Body of pancreas (tissue), 4 donors: ENCODE measurements at regions not wholly inside any gene's neighbourhood (a gene's known extent, or its start where the extent isn't known, plus 50 kb on each side); places are given as distances from the start of the nearest gene placed in this dataset.

Experiments
- ATAC-seq: fragments of 150-250 bp; one replicate; pipeline ENCODE4 v1.9.1; 2016
- DNase-seq, 4 donors: peaks; one replicate each; pipeline ENCODE4 v3.0.0-alpha.2; 2019
- H3K27ac ChIP-seq, 4 donors: fragments of 200-600 bp; sonication (generic); 1 replicate in 3 of 4; 2 replicates in 1 of 4; pipeline versions ENCODE4 v1.5.1 to v1.6.1; 2016 to 2019; ENCODE audit warnings: mild to moderate bottlenecking in 1 of 4, mixed read lengths in 1 of 4, moderate library complexity in 1 of 4
- H3K27me3 ChIP-seq, 2 donors: fragments of 200-600 bp; sonication (generic); one replicate each; pipeline ENCODE4 v1.6.0; 2016; ENCODE audit warnings: mild to moderate bottlenecking in 1 of 2
- H3K36me3 ChIP-seq, 2 donors: fragments of 200-600 bp; sonication (generic); replicated peaks in 1 of 2; 2 replicates each; pipeline ENCODE4 v1.5.1; 2016; ENCODE audit warnings: low read depth in 2 of 2; ENCODE audit not compliant: insufficient read depth in 1 of 2
- H3K4me1 ChIP-seq: fragments of 200-600 bp; sonication (generic); one replicate; pipeline ENCODE4 v1.6.0; 2016
- H3K4me3 ChIP-seq, 2 donors: fragments of 200-600 bp; sonication (generic); 1 replicate in 1 of 2; 2 replicates in 1 of 2; pipeline ENCODE4 v1.5.1; 2016 to 2019
- H3K9me3 ChIP-seq, 3 donors: fragments of 200-600 bp; sonication (generic); 1 replicate in 2 of 3; 2 replicates in 1 of 3; pipeline ENCODE4 v1.5.1; 2016
- CTCF ChIP-seq, 7 experiments: fragments of 450-650 bp in 4 of 7; fragments of 200-600 bp in 3 of 7; sonication (generic) in 3 of 7; IDR thresholded peaks; one replicate each; pipeline ENCODE4 v1.5.1; 2016 to 2019; ENCODE audit warnings: antibody characterized with exemption in 7 of 7
- POLR2A ChIP-seq, 3 donors: fragments of 450-650 bp; IDR thresholded peaks; one replicate each; pipeline ENCODE4 v1.6.1; 2016; ENCODE audit warnings: antibody characterized with exemption in 3 of 3, mild to moderate bottlenecking in 2 of 3
- WGBS, 2 donors: methylation state at CpG; one replicate each; pipeline ENCODE4 v1.1.5; 2017; 5-methylcytosine and 5-hydroxymethylcytosine counted together
- intact Hi-C: fragments of 100-400 bp; cut with DNase I; formaldehyde crosslinking; loops from one replicate; pipeline ENCODE4 v1.15.1; 2023

- Histone ChIP-seq H3K4me3 (no peak overlapping the region), H3K36me3 (no peaks in the 10 kb centered on the region), H3K4me1 (no peaks in the 10 kb centered on the region), H3K27ac (no peak overlapping the region), H3K27me3 (no peaks in the 10 kb centered on the region), H3K9me3 (no peaks in the 10 kb centered on the region)
- DNase-seq (no peak), ATAC-seq (no peak)
- WGBS, 2 donors, result 33 to 58% methylated on average over 1 of the region's 1 CpG
- intact Hi-C loops, result loop anchor here (10.0 kb wide), 1 partner anchor 1076 kb away; no protein-coding TSS in a partner anchor
- TF ChIP-seq CTCF (IDR thresholded peaks at IDR 0.05), result no peak
- TF ChIP-seq POLR2A (IDR thresholded peaks at IDR 0.05), result no peak
Measured at GRCh38 chrX:45329217-45329616, 128.5 kb upstream of the DIPK2B start.

GRCh38 chrX:45324941-45325340 is 124.3 kb upstream of the DIPK2B start:
- DNase-seq (no peak), ATAC-seq (no peak)
- H3K4me3 ChIP-seq, result no peak overlapping the region
- no peaks in the 10 kb centered on the region for H3K36me3 ChIP-seq
- intact Hi-C loops, result loop anchor here (10.0 kb wide), 1 partner anchor 1080 kb away; no protein-coding TSS in a partner anchor
- WGBS, 2 donors, result 60 to 70% methylated on average over 3 of the region's 3 CpGs
- no peaks in the 10 kb centered on the region for H3K9me3 ChIP-seq
- no peak for TF ChIP-seq CTCF (IDR thresholded peaks at IDR 0.05)
- TF ChIP-seq POLR2A (IDR thresholded peaks at IDR 0.05), result no peak
- H3K27me3 ChIP-seq, result no peaks in the 10 kb centered on the region
- no peak overlapping the region for H3K27ac ChIP-seq
- no peaks in the 10 kb centered on the region for H3K4me1 ChIP-seq

GRCh38 chrX:45323387-45323786 is 122.7 kb upstream of the DIPK2B start:
- Histone ChIP-seq H3K9me3 (no peaks in the 10 kb centered on the region), H3K27ac (no peak overlapping the region), H3K36me3 (no peaks in the 10 kb centered on the region), H3K4me3 (no peak overlapping the region), H3K27me3 (no peaks in the 10 kb centered on the region), H3K4me1 (no peaks in the 10 kb centered on the region)
- 56 to 67% methylated on average over 1 to 3 of the region's 3 CpGs for WGBS, 2 donors
- DNase-seq (peak in 3 of 4 donors; percentile 7 to 45 (median 15)), ATAC-seq (no peak)
- TF ChIP-seq CTCF (IDR thresholded peaks at IDR 0.05), result no peak
- no peak for TF ChIP-seq POLR2A (IDR thresholded peaks at IDR 0.05)
- intact Hi-C loops, result loop anchor here (10.0 kb wide), 1 partner anchor 1081 kb away; no protein-coding TSS in a partner anchor

GRCh38 chrX:45322820-45323219 is 122.1 kb upstream of the DIPK2B start:
- DNase-seq, result no peak
- intact Hi-C loops, result loop anchor here (10.0 kb wide), 1 partner anchor 1082 kb away; no protein-coding TSS in a partner anchor

More at GRCh38 chrX:45322820-45323219, 122.1 kb upstream of the DIPK2B start:
- H3K36me3 ChIP-seq, result no peaks in the 10 kb centered on the region
- H3K27ac ChIP-seq, result no peak overlapping the region
- no peak overlapping the region for H3K4me3 ChIP-seq
- no peak for ATAC-seq
- no peaks in the 10 kb centered on the region for H3K4me1 ChIP-seq
- no peaks in the 10 kb centered on the region for H3K9me3 ChIP-seq
- no peak for TF ChIP-seq CTCF (IDR thresholded peaks at IDR 0.05)
- TF ChIP-seq POLR2A (IDR thresholded peaks at IDR 0.05), result no peak
- no peaks in the 10 kb centered on the region for H3K27me3 ChIP-seq
